ENCODE measurements at regions not wholly inside any gene's neighbourhood (a gene's known extent, or its start where the extent isn't known, plus 50 kb on each side); places are given as distances from the start of the nearest gene placed in this dataset.

GRCh38 chr13:64278493-64278892 lies 2862.8 kb upstream of the PCDH20 start:
- ChIA-PET CTCF (no interaction called here), POLR2A (no interaction called here)
- DNase-seq (ENCODE audit: low read depth, low spot score): no peak

GRCh38 chr13:64277097-64277496 lies 2861.4 kb upstream of the PCDH20 start:
- ChIA-PET CTCF (no interaction called here), POLR2A (no interaction called here)
- H3K4me3 ChIP-seq (ENCODE audit: low read depth, low read length): no peak overlapping the region
- DNase-seq (ENCODE audit: low read depth, low spot score): no peak
- TF ChIP-seq CTCF (IDR thresholded peaks at IDR 0.05; ENCODE audit: insufficient read depth, low read length, missing control alignments): no peak

More at GRCh38 chr13:64278493-64278892, 2862.8 kb upstream of the PCDH20 start:
- no peak for TF ChIP-seq CTCF (IDR thresholded peaks at IDR 0.05; ENCODE audit: insufficient read depth, low read length, missing control alignments)
- no peak overlapping the region for H3K4me3 ChIP-seq (ENCODE audit: low read depth, low read length)

GRCh38 chr13:64276232-64276631 lies 2860.6 kb upstream of the PCDH20 start:
- ChIA-PET POLR2A (no interaction called here), CTCF (interaction anchor here (0.8 kb wide), 1 partner anchor 40 kb away, joined by 3 read pairs; no protein-coding TSS in a partner anchor)
- no peak for TF ChIP-seq CTCF (IDR thresholded peaks at IDR 0.05; ENCODE audit: insufficient read depth, low read length, missing control alignments)
- DNase-seq (ENCODE audit: low read depth, low spot score): no peak
- H3K4me3 ChIP-seq (ENCODE audit: low read depth, low read length): no peak overlapping the region

GRCh38 chr13:64274481-64275217 lies 2859.0 kb upstream of the PCDH20 start:
- no peak for DNase-seq (ENCODE audit: low read depth, low spot score)
- POLR2A ChIA-PET: no interaction called here
- CTCF ChIA-PET: no interaction called here
- no peak for TF ChIP-seq CTCF (IDR thresholded peaks at IDR 0.05; ENCODE audit: insufficient read depth, low read length, missing control alignments)
- no peak overlapping the region for H3K4me3 ChIP-seq (ENCODE audit: low read depth, low read length)

GRCh38 chr13:64273780-64274179 lies 2858.1 kb upstream of the PCDH20 start:
- ChIA-PET POLR2A (no interaction called here), CTCF (no interaction called here)
- TF ChIP-seq CTCF (IDR thresholded peaks at IDR 0.05; ENCODE audit: insufficient read depth, low read length, missing control alignments): no peak
- H3K4me3 ChIP-seq (ENCODE audit: low read depth, low read length): no peak overlapping the region
- no peak for DNase-seq (ENCODE audit: low read depth, low spot score)

- DNase-seq (ENCODE audit: low read depth, low spot score): no peak
- TF ChIP-seq CTCF (IDR thresholded peaks at IDR 0.05; ENCODE audit: insufficient read depth, low read length, missing control alignments): no peak
- no peak overlapping the region for H3K4me3 ChIP-seq (ENCODE audit: low read depth, low read length)
- POLR2A ChIA-PET: no interaction called here
- CTCF ChIA-PET: no interaction called here
Observed at GRCh38 chr13:64272681-64273080, 2857.0 kb upstream of the PCDH20 start.
